ENCODE measurements at regions not wholly inside any gene's neighbourhood (a gene's known extent, or its start where the extent isn't known, plus 50 kb on each side); places are given as distances from the start of the nearest gene placed in this dataset.

DNA sequence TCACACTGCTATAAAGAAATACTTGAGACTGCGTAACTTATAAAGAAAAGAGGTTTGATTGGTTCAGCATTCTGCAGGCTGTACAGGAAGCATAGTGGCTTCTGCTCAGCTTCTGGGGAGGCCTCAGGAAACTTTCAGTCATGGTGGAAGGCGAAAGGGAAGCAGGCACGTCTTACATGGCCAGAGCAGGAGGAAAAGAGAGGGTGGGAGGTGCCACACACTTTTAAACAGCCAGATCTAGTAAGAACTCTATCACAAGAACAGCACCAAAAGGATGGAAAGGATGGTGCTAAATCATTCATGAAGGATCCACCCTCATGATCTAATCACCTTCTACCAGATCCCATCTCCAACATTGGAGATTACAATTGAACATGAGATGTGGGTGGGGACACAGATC lies 145.5 kb upstream of the OSR1 start:
- DNase-seq (ENCODE audit: low read depth), result no peak
- ChIA-PET CTCF (interaction anchor here (0.6 to 0.9 kb wide), 3 partner anchors 14 to 47 kb away, joined by 3 to 5 read pairs (median 3); no protein-coding TSS in a partner anchor), POLR2A (no interaction called here)
- no peaks in the 10 kb centered on the region for H3K36me3 ChIP-seq (ENCODE audit: control insufficient read depth, insufficient read depth, low read length)
- peaks cover 13% of the 10 kb centered on the region for H3K27me3 ChIP-seq (ENCODE audit: control insufficient read depth, insufficient read depth, low read length)
- TF ChIP-seq, protein P1, sequence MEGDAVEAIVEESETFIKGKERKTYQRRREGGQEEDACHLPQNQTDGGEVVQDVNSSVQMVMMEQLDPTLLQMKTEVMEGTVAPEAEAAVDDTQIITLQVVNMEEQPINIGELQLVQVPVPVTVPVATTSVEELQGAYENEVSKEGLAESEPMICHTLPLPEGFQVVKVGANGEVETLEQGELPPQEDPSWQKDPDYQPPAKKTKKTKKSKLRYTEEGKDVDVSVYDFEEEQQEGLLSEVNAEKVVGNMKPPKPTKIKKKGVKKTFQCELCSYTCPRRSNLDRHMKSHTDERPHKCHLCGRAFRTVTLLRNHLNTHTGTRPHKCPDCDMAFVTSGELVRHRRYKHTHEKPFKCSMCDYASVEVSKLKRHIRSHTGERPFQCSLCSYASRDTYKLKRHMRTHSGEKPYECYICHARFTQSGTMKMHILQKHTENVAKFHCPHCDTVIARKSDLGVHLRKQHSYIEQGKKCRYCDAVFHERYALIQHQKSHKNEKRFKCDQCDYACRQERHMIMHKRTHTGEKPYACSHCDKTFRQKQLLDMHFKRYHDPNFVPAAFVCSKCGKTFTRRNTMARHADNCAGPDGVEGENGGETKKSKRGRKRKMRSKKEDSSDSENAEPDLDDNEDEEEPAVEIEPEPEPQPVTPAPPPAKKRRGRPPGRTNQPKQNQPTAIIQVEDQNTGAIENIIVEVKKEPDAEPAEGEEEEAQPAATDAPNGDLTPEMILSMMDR (IDR thresholded peaks at IDR 0.05; ENCODE audit: insufficient read depth, low read depth, low read length), result no peak
- no peak overlapping the region for H3K4me3 ChIP-seq (ENCODE audit: low read depth, low read length)

- TF ChIP-seq, protein P1 (IDR thresholded peaks at IDR 0.05; ENCODE audit: insufficient read depth, low read depth, low read length), result no peak
- H3K27me3 ChIP-seq (ENCODE audit: control insufficient read depth, insufficient read depth, low read length), result peaks cover 13% of the 10 kb centered on the region
- no peak for DNase-seq (ENCODE audit: low read depth)
- CTCF ChIA-PET, result interaction anchor here (0.8 to 0.9 kb wide), 2 partner anchors 13 to 19 kb away, joined by 3 to 5 read pairs; no protein-coding TSS in a partner anchor
- POLR2A ChIA-PET, result no interaction called here
- H3K4me3 ChIP-seq (ENCODE audit: low read depth, low read length), result no peak overlapping the region
- H3K36me3 ChIP-seq (ENCODE audit: control insufficient read depth, insufficient read depth, low read length), result no peaks in the 10 kb centered on the region
These were observed 145.0 kb upstream of the OSR1 start for GRCh38 chr2:19503406-19503805.

- H3K27me3 ChIP-seq (ENCODE audit: control insufficient read depth, insufficient read depth, low read length), result peaks cover 7% of the 10 kb centered on the region
- no peak overlapping the region for H3K4me3 ChIP-seq (ENCODE audit: low read depth, low read length)
- TF ChIP-seq, protein P1 (IDR thresholded peaks at IDR 0.05; ENCODE audit: insufficient read depth, low read depth, low read length), result no peak
- ChIA-PET POLR2A (no interaction called here), CTCF (no interaction called here)
- no peaks in the 10 kb centered on the region for H3K36me3 ChIP-seq (ENCODE audit: control insufficient read depth, insufficient read depth, low read length)
- no peak for DNase-seq (ENCODE audit: low read depth)
These were observed 141.7 kb upstream of the OSR1 start for GRCh38 chr2:19500126-19500525.

GRCh38 chr2:19496646-19497045 lies 138.2 kb upstream of the OSR1 start:
- H3K36me3 ChIP-seq (ENCODE audit: control insufficient read depth, insufficient read depth, low read length), result no peaks in the 10 kb centered on the region
- no peak for DNase-seq (ENCODE audit: low read depth)
- TF ChIP-seq, protein P1 (IDR thresholded peaks at IDR 0.05; ENCODE audit: insufficient read depth, low read depth, low read length), result no peak
- H3K4me3 ChIP-seq (ENCODE audit: low read depth, low read length), result no peak overlapping the region
- CTCF ChIA-PET, result no interaction called here
- peaks cover 4% of the 10 kb centered on the region; the same call in 1 of the 2 replicates for H3K27me3 ChIP-seq (ENCODE audit: control insufficient read depth, insufficient read depth, low read length)
- POLR2A ChIA-PET, result no interaction called here

GRCh38 chr2:19494241-19494640 lies 135.8 kb upstream of the OSR1 start:
- Histone ChIP-seq H3K27me3 (ENCODE audit: control insufficient read depth, insufficient read depth, low read length) (0 out of 2 replicates have a peak, but pooled peaks cover 2% of the 10 kb centered on the region), H3K36me3 (ENCODE audit: control insufficient read depth, insufficient read depth, low read length) (no peaks in the 10 kb centered on the region), H3K4me3 (ENCODE audit: low read depth, low read length) (no peak overlapping the region)
- ChIA-PET CTCF (interaction anchor here (0.9 kb wide), 1 partner anchor 13 kb away, joined by 3 read pairs; no protein-coding TSS in a partner anchor), POLR2A (no interaction called here)
- TF ChIP-seq, protein P1 (IDR thresholded peaks at IDR 0.05; ENCODE audit: insufficient read depth, low read depth, low read length), result no peak
- no peak for DNase-seq (ENCODE audit: low read depth)
